ENCODE measurements at regions not wholly inside any gene's neighbourhood (a gene's known extent, or its start where the extent isn't known, plus 50 kb on each side); places are given as distances from the start of the nearest gene placed in this dataset.
A peak's percentile ranks its signal among the peaks of the same experiment; 100 is the strongest.

DNA sequence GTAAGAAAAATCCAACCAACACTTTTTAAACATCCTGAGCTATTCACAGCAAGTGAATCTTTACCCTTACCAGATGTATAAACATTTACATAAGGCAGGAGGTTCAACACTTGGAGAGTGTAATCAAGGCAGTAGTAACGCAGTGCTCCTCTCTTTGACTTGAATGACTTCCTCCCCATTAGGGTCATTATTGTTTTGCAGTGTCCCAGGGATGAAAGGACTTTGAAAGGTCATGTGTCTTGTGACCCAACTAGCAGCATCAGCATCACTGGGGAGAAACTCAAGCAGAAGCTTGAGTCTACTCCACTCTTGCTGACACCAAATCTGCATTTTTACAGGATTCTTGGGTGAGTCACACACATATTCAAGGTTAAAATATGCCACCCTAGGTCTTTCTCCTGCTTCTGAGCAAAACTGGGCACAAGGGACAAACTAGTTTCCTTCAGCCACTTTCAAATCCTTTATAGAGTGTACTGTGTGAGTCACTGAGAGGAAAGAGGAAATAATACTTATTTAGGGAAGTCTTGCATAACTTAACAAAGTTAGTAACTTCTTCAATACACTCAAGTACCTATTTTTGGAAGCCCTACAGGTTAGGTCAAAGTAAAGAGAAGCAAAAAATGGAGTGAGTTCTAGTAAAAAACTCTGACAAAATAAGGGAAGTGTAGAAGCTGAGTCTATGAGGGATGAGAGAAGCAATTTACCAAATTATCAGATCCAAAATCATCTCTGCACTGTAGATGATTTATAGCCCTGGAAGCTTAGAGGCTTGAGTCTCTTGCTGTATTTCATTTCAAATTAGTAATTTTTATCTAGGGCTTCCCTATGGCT, 51.0 kb upstream of the EML4 start (continued):
- TF ChIP-seq, protein P1, sequence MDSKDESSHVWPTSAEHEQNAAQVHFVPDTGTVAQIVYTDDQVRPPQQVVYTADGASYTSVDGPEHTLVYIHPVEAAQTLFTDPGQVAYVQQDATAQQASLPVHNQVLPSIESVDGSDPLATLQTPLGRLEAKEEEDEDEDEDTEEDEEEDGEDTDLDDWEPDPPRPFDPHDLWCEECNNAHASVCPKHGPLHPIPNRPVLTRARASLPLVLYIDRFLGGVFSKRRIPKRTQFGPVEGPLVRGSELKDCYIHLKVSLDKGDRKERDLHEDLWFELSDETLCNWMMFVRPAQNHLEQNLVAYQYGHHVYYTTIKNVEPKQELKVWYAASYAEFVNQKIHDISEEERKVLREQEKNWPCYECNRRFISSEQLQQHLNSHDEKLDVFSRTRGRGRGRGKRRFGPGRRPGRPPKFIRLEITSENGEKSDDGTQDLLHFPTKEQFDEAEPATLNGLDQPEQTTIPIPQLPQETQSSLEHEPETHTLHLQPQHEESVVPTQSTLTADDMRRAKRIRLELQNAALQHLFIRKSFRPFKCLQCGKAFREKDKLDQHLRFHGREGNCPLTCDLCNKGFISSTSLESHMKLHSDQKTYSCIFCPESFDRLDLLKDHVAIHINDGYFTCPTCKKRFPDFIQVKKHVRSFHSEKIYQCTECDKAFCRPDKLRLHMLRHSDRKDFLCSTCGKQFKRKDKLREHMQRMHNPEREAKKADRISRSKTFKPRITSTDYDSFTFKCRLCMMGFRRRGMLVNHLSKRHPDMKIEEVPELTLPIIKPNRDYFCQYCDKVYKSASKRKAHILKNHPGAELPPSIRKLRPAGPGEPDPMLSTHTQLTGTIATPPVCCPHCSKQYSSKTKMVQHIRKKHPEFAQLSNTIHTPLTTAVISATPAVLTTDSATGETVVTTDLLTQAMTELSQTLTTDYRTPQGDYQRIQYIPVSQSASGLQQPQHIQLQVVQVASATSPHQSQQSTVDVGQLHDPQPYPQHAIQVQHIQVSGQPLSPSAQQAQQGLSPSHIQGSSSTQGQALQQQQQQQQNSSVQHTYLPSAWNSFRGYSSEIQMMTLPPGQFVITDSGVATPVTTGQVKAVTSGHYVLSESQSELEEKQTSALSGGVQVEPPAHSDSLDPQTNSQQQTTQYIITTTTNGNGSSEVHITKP (CRISPR knock-in tag; IDR thresholded peaks at IDR 0.05; ENCODE audit: low read depth) = peak; percentile 75
- no peak for TF ChIP-seq HNRNPH1 (optimal IDR thresholded peaks at IDR 0.05; ENCODE audit: low read depth, low read length)
- TF ChIP-seq ZNF782 (CRISPR knock-in tag; IDR thresholded peaks at IDR 0.05; ENCODE audit: borderline replicate concordance) = no peak
- TF ChIP-seq SRSF4 (IDR thresholded peaks at IDR 0.05; ENCODE audit: low read depth, low read length, poor library complexity, severe bottlenecking) = no peak
- TF ChIP-seq, protein P2, sequence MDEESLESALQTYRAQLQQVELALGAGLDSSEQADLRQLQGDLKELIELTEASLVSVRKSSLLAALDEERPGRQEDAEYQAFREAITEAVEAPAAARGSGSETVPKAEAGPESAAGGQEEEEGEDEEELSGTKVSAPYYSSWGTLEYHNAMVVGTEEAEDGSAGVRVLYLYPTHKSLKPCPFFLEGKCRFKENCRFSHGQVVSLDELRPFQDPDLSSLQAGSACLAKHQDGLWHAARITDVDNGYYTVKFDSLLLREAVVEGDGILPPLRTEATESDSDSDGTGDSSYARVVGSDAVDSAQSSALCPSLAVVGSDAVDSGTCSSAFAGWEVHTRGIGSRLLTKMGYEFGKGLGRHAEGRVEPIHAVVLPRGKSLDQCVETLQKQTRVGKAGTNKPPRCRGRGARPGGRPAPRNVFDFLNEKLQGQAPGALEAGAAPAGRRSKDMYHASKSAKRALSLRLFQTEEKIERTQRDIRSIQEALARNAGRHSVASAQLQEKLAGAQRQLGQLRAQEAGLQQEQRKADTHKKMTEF (CRISPR knock-in tag; IDR thresholded peaks at IDR 0.05) = peak; percentile 87
- no peak for TF ChIP-seq HNRNPL (IDR thresholded peaks at IDR 0.05; ENCODE audit: low read depth, low read length)
- no peak for TF ChIP-seq FOXP1 (IDR thresholded peaks at IDR 0.05)
- peak; percentile 93 for TF ChIP-seq FOXP1 (CRISPR knock-in tag; IDR thresholded peaks at IDR 0.05)
- TF ChIP-seq ZNF569 (CRISPR knock-in tag; IDR thresholded peaks at IDR 0.05; ENCODE audit: borderline replicate concordance) = peak; percentile 93; the same call in 1 of the 2 replicates
- no peak for TF ChIP-seq ATM (IDR thresholded peaks at IDR 0.05; ENCODE audit: borderline replicate concordance)
- TF ChIP-seq CENPT (CRISPR knock-in tag; IDR thresholded peaks at IDR 0.05; ENCODE audit: low read depth) = no peak
- no peak for TF ChIP-seq RBFOX2 (IDR thresholded peaks at IDR 0.05; ENCODE audit: low read depth, low read length)
- peak; percentile 76; the same call in 1 of the 2 replicates for TF ChIP-seq KDM4B (CRISPR knock-in tag; IDR thresholded peaks at IDR 0.05)
- peak; percentile 72; the same call in 1 of the 2 replicates for TF ChIP-seq ZNF614 (CRISPR knock-in tag; IDR thresholded peaks at IDR 0.05; ENCODE audit: borderline replicate concordance)
- peak; percentile 83 for TF ChIP-seq HOXA3 (CRISPR knock-in tag; IDR thresholded peaks at IDR 0.05)
- no peak for TF ChIP-seq ZNF749 (CRISPR knock-in tag; IDR thresholded peaks at IDR 0.05; ENCODE audit: borderline replicate concordance)
- TF ChIP-seq ZNF724P (CRISPR knock-in tag; IDR thresholded peaks at IDR 0.05; ENCODE audit: borderline replicate concordance) = no peak
- TF ChIP-seq HNRNPUL1 (IDR thresholded peaks at IDR 0.05; ENCODE audit: low read depth, low read length) = no peak
- TF ChIP-seq FIP1L1 (IDR thresholded peaks at IDR 0.05; ENCODE audit: borderline replicate concordance, insufficient read depth, low read depth, low read length) = no peak
- TF ChIP-seq SIX4 (CRISPR knock-in tag; IDR thresholded peaks at IDR 0.05) = peak; percentile 83
- TF ChIP-seq ZNF563 (CRISPR knock-in tag; IDR thresholded peaks at IDR 0.05) = no peak
- TF ChIP-seq ZNF263 (CRISPR knock-in tag; IDR thresholded peaks at IDR 0.05) = peak; percentile 98
- TF ChIP-seq CHD4 (IDR thresholded peaks at IDR 0.05; ENCODE audit: borderline replicate concordance, low read length) = no peak
- no peak for TF ChIP-seq ISX (CRISPR knock-in tag; conservative IDR thresholded peaks at IDR 0.05)
- TF ChIP-seq NRL (CRISPR knock-in tag; IDR thresholded peaks at IDR 0.05; ENCODE audit: borderline replicate concordance) = no peak
- TF ChIP-seq GTF3A (CRISPR knock-in tag; conservative IDR thresholded peaks at IDR 0.05) = no peak
- TF ChIP-seq TAF15 (IDR thresholded peaks at IDR 0.05; ENCODE audit: low read depth, low read length, poor library complexity, severe bottlenecking) = no peak

All from HepG2 (cell line).